GM12873 (cell line): ENCODE measurements at regions not wholly inside any gene's neighbourhood (a gene's known extent, or its start where the extent isn't known, plus 50 kb on each side); places are given as distances from the start of the nearest gene placed in this dataset.

Experiments
- CTCF ChIP-seq: IDR thresholded peaks from 2 replicates; pipeline ENCODE4 v1.5.1; 2012; ENCODE audit warnings: low read depth, mild to moderate bottlenecking, moderate library complexity, low read length, control low read depth; ENCODE audit not compliant: insufficient read depth; ENCODE audit errors: missing control alignments

GRCh38 chr13:54591540-54591939 lies 1562.9 kb downstream of the OLFM4 start:
- no peak for TF ChIP-seq CTCF

GRCh38 chr13:54592201-54592600 lies 1563.6 kb downstream of the OLFM4 start:
- no peak for TF ChIP-seq CTCF

GRCh38 chr13:54593504-54593903 lies 1564.9 kb downstream of the OLFM4 start:
- no peak for TF ChIP-seq CTCF

GRCh38 chr13:54597540-54598088 lies 1569.0 kb downstream of the OLFM4 start:
- TF ChIP-seq CTCF = no peak

- TF ChIP-seq CTCF = no peak
These were observed 1570.8 kb downstream of the OLFM4 start for GRCh38 chr13:54599413-54599812.

GRCh38 chr13:54606944-54607343 lies 1578.3 kb downstream of the OLFM4 start:
- no peak for TF ChIP-seq CTCF

- no peak for TF ChIP-seq CTCF
These were observed 1578.8 kb downstream of the OLFM4 start for GRCh38 chr13:54607421-54607820.

- TF ChIP-seq CTCF = no peak
These were observed 1582.8 kb downstream of the OLFM4 start for GRCh38 chr13:54611390-54611789.
